Endodermal cell (in vitro differentiated cells): ENCODE measurements at regions not wholly inside any gene's neighbourhood (a gene's known extent, or its start where the extent isn't known, plus 50 kb on each side); places are given as distances from the start of the nearest gene placed in this dataset.

Source experiments
- DNase-seq: peaks from one replicate; pipeline ENCODE4 v3.0.0-alpha.2; 2017
- H3K27ac ChIP-seq: 2 replicates; pipeline ENCODE4 v1.5.1; 2013; ENCODE audit warnings: mild to moderate bottlenecking, low read depth, low read length, moderate library complexity
- H3K27me3 ChIP-seq: 2 replicates; pipeline ENCODE4 v1.6.1; 2013; ENCODE audit warnings: mild to moderate bottlenecking, low read length, moderate library complexity; ENCODE audit not compliant: insufficient read depth, control insufficient read depth, poor library complexity, severe bottlenecking
- H3K36me3 ChIP-seq: 2 replicates; pipeline ENCODE4 v1.7.0; 2013; ENCODE audit warnings: mild to moderate bottlenecking, low read length, moderate library complexity; ENCODE audit not compliant: control insufficient read depth, insufficient read depth
- H3K4me1 ChIP-seq: one replicate; pipeline ENCODE4 v1.7.0; 2013; ENCODE audit warnings: low read length; ENCODE audit not compliant: control insufficient read depth, insufficient read depth
- H3K4me3 ChIP-seq: 2 replicates; pipeline ENCODE4 v1.5.1; 2013; ENCODE audit warnings: mild to moderate bottlenecking, low read length, moderate library complexity
- H3K9ac ChIP-seq: 2 replicates; pipeline ENCODE4 v1.6.1; 2013; ENCODE audit warnings: mild to moderate bottlenecking, low read length, moderate library complexity; ENCODE audit not compliant: poor library complexity, severe bottlenecking; ENCODE audit errors: extremely low read depth
- H3K9me3 ChIP-seq: 2 replicates; pipeline ENCODE4 v1.6.1; 2013; ENCODE audit warnings: mild to moderate bottlenecking, low read length, moderate library complexity; ENCODE audit not compliant: control insufficient read depth
- H3K27ac Mint-ChIP-seq: 2 replicates; pipeline ENCODE4 v1.8.0; 2020; ENCODE audit warnings: mixed read lengths
- H3K27me3 Mint-ChIP-seq: 2 replicates; pipeline ENCODE4 v1.8.0; 2021; ENCODE audit warnings: mild to moderate bottlenecking, mixed read lengths; ENCODE audit not compliant: insufficient read depth
- H3K36me3 Mint-ChIP-seq: 2 replicates; pipeline ENCODE4 v1.8.0; 2020; ENCODE audit warnings: low read depth, mixed read lengths
- H3K4me1 Mint-ChIP-seq: 2 replicates; pipeline ENCODE4 v1.8.0; 2020; ENCODE audit warnings: mixed read lengths
- H3K4me3 Mint-ChIP-seq: 2 replicates; pipeline ENCODE4 v1.8.0; 2020; ENCODE audit warnings: mild to moderate bottlenecking, moderate library complexity, mixed read lengths
- H3K9me3 Mint-ChIP-seq: 2 replicates; pipeline ENCODE4 v1.8.0; 2020; ENCODE audit warnings: mild to moderate bottlenecking, mixed read lengths
- WGBS, 2 experiments: methylation state at CpG; one replicate each; pipeline versions ENCODE4 v1.1.5 to v1.1.7; 2013; ENCODE audit warnings: missing lambda C conversion rate in 2 of 2, mixed read lengths in 1 of 2; ENCODE audit not compliant: insufficient coverage in 1 of 2, insufficient read length in 1 of 2; 5-methylcytosine and 5-hydroxymethylcytosine counted together
- TF ChIP-seq, protein P1 (sequence below): fragments of 200-600 bp; sonication (generic); conservative IDR thresholded peaks from 2 replicates; pipeline ENCODE4 v1.5.0; 2021; ENCODE audit warnings: antibody characterized with exemption, mild to moderate bottlenecking

DNA sequence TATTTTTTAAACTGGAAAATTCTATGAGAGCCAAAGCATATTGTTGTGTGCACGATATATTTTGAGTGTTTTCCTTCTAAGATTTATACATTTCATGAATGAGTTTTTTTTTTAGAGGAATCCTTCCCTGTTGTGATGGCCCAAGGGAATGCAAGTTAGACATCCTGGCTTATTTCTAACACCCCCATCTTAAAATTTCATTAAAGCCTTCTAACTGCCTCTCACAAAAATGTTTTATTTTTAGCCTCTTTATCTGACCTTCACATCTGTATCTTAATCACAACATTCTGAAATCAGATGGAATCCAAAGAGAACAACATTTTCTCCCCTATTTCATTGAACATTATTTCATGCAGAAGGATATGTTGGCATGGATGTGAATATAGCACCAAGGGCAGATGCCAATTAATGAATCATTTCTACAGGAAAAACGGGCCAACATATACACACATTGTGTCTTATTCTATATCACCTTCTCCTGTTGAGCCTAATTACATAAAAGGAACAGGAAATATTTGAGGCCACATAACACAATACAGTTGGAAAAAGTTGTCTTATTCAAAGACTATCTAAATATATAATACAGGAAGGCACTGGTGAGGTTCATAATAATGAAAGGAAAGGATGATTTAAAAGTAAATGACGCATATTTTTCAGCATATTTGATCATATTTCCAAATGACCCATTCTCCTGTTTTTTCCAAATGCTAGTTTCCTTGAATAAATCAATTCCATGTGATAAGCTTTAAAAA is 455.5 kb downstream of the TTLL7 start:
- H3K36me3 Mint-ChIP-seq, result no peaks in the 10 kb centered on the region
- 97% methylated on average over 3 of the region's 3 CpGs; no CpG with 5 or more reads in 1 of the 2 experiments for WGBS, 2 experiments
- no peak overlapping the region for H3K27ac ChIP-seq
- no peaks in the 10 kb centered on the region for H3K27me3 ChIP-seq
- H3K9me3 ChIP-seq, result no peaks in the 10 kb centered on the region
- no peaks in the 10 kb centered on the region for H3K36me3 ChIP-seq
- peaks cover 3% of the 10 kb centered on the region for H3K4me1 ChIP-seq
- H3K27me3 Mint-ChIP-seq, result no peaks in the 10 kb centered on the region
- H3K4me3 Mint-ChIP-seq, result no peak overlapping the region
- no peaks in the 10 kb centered on the region for H3K9me3 Mint-ChIP-seq
- H3K4me3 ChIP-seq, result no peak overlapping the region
- no peak for DNase-seq
- peaks cover 18% of the 10 kb centered on the region for H3K4me1 Mint-ChIP-seq
- no peak overlapping the region for H3K9ac ChIP-seq
- H3K27ac Mint-ChIP-seq, result no peak overlapping the region
- TF ChIP-seq, protein P1, sequence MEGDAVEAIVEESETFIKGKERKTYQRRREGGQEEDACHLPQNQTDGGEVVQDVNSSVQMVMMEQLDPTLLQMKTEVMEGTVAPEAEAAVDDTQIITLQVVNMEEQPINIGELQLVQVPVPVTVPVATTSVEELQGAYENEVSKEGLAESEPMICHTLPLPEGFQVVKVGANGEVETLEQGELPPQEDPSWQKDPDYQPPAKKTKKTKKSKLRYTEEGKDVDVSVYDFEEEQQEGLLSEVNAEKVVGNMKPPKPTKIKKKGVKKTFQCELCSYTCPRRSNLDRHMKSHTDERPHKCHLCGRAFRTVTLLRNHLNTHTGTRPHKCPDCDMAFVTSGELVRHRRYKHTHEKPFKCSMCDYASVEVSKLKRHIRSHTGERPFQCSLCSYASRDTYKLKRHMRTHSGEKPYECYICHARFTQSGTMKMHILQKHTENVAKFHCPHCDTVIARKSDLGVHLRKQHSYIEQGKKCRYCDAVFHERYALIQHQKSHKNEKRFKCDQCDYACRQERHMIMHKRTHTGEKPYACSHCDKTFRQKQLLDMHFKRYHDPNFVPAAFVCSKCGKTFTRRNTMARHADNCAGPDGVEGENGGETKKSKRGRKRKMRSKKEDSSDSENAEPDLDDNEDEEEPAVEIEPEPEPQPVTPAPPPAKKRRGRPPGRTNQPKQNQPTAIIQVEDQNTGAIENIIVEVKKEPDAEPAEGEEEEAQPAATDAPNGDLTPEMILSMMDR, result no peak

DNA sequence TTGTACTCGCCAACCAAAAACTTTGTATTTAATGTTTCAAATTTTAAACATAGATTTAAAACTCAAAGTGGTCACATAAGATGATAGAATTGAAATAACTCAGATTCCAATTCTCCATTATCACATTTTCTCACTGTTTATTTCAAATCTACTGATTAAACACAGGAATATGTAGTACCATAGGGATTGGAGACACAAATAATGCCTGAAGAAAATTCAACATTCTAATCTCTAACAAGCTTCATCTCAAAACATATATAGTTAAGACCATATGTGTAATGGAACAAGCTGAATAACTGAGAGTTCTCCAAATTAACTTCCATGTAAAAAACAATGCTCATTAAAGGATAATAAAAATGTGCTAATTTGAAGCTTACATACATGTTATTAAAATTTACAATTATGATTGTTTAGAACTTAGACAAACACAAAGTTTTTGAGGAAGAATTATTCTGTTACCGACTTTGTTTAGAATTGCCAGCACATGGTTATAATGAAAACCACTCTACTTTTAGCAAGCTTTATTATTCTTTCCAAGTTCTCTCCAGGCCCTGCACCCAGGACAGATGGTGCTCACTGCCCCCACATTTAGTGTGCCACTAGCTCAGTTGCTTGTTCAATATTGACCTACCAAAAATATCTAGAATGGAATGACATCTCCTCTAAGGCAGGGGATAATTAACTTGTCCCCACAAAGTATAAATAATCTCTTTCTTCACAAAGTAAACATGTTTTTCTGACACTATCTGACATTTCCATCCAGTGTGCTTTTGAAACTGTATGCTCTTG is 467.2 kb downstream of the TTLL7 start:
- no peaks in the 10 kb centered on the region for H3K36me3 Mint-ChIP-seq
- H3K4me1 Mint-ChIP-seq, result peaks cover 9% of the 10 kb centered on the region
- TF ChIP-seq, protein P1, result no peak
- H3K9ac ChIP-seq, result no peak overlapping the region
- H3K9me3 Mint-ChIP-seq, result no peaks in the 10 kb centered on the region
- no peaks in the 10 kb centered on the region for H3K27me3 ChIP-seq
- no peak overlapping the region for H3K27ac Mint-ChIP-seq
- H3K36me3 ChIP-seq, result no peaks in the 10 kb centered on the region
- no peak overlapping the region for H3K4me3 ChIP-seq
- DNase-seq, result no peak
- no peak overlapping the region for H3K27ac ChIP-seq
- H3K27me3 Mint-ChIP-seq, result no peaks in the 10 kb centered on the region
- H3K9me3 ChIP-seq, result peaks cover 10% of the 10 kb centered on the region
- H3K4me3 Mint-ChIP-seq, result no peak overlapping the region
- H3K4me1 ChIP-seq, result no peaks in the 10 kb centered on the region
- 94% methylated on average over 1 of the region's 2 CpGs; no CpG with 5 or more reads in 1 of the 2 experiments for WGBS, 2 experiments

DNA sequence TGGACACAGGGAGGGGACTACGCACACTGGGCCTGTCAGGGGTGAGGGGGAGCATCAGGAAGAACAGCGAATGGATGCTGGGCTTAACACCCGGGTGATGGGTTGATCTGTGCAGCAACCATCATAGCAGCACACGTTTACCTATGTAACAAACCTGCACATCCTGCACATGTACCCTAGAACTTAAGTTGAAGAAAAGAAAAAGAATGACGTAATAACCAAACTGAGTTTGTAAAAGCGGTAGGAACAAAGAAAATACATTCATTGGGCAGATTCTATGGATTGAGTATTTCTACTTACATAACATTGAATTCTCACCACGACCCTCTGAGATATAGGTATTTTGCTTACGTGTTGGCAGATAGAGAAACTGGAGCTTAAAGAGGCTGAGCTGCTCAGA is 468.4 kb downstream of the TTLL7 start:
- Mint-ChIP-seq H3K4me3 (no peak overlapping the region), H3K27ac (no peak overlapping the region), H3K9me3 (no peaks in the 10 kb centered on the region), H3K36me3 (no peaks in the 10 kb centered on the region), H3K4me1 (peaks cover 9% of the 10 kb centered on the region), H3K27me3 (no peaks in the 10 kb centered on the region)
- Histone ChIP-seq H3K9ac (no peak overlapping the region), H3K36me3 (no peaks in the 10 kb centered on the region), H3K4me1 (peaks cover 4% of the 10 kb centered on the region), H3K27ac (no peak overlapping the region), H3K4me3 (no peak overlapping the region), H3K9me3 (peaks cover 7% of the 10 kb centered on the region), H3K27me3 (no peaks in the 10 kb centered on the region)
- DNase-seq, result no peak
- WGBS, 2 experiments, result 91 to 98% methylated on average over 4 to 8 of the region's 8 CpGs
- TF ChIP-seq, protein P1, result no peak
